ENCODE measurements at regions not wholly inside any gene's neighbourhood (a gene's known extent, or its start where the extent isn't known, plus 50 kb on each side); places are given as distances from the start of the nearest gene placed in this dataset.

DNA sequence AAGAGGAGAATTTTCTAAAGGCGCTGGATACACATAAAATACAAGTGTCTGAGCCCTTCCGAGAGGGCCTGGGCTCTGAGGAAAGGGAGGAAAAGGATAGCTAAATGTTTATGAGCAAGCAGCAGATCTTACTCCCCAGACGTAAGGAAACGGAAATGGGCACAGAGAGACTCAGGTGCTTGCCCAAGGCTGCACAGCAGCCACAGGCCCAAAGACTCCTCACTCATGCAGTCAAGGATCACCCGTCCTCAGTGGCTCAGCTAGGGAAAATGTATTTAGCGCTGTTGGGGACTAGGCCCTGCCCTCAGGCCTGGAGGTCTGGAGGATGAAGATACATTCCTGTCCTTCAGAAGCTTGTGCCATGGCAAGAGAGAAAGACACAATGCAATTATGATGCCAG, 107.2 kb upstream of the SYT13 start:
- intact Hi-C loops (cut with DNase I; ENCODE audit: low total_unique reads): no loop called here
- ATAC-seq: no peak
- Histone ChIP-seq H3K27ac (no peak overlapping the region), H3K4me3 (no peak overlapping the region), H3K9me3 (no peaks in the 10 kb centered on the region), H3K36me3 (no peaks in the 10 kb centered on the region), H3K4me1 (no peaks in the 10 kb centered on the region), H3K27me3 (peaks cover 0 to 2% (median 0%) of the 10 kb centered on the region in 3 donors)
- DNase-seq: no peak
- in situ Hi-C loops (cut with MboI; ENCODE audit: low sequenced_read_pairs in 4 of 4): no loop called here
- TF ChIP-seq, protein P1, sequence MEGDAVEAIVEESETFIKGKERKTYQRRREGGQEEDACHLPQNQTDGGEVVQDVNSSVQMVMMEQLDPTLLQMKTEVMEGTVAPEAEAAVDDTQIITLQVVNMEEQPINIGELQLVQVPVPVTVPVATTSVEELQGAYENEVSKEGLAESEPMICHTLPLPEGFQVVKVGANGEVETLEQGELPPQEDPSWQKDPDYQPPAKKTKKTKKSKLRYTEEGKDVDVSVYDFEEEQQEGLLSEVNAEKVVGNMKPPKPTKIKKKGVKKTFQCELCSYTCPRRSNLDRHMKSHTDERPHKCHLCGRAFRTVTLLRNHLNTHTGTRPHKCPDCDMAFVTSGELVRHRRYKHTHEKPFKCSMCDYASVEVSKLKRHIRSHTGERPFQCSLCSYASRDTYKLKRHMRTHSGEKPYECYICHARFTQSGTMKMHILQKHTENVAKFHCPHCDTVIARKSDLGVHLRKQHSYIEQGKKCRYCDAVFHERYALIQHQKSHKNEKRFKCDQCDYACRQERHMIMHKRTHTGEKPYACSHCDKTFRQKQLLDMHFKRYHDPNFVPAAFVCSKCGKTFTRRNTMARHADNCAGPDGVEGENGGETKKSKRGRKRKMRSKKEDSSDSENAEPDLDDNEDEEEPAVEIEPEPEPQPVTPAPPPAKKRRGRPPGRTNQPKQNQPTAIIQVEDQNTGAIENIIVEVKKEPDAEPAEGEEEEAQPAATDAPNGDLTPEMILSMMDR (IDR thresholded peaks at IDR 0.05 in 4 of 5, conservative IDR thresholded peaks at IDR 0.05 in 1 of 5): no peak
- no peak for TF ChIP-seq POLR2A (IDR thresholded peaks at IDR 0.05)

DNA sequence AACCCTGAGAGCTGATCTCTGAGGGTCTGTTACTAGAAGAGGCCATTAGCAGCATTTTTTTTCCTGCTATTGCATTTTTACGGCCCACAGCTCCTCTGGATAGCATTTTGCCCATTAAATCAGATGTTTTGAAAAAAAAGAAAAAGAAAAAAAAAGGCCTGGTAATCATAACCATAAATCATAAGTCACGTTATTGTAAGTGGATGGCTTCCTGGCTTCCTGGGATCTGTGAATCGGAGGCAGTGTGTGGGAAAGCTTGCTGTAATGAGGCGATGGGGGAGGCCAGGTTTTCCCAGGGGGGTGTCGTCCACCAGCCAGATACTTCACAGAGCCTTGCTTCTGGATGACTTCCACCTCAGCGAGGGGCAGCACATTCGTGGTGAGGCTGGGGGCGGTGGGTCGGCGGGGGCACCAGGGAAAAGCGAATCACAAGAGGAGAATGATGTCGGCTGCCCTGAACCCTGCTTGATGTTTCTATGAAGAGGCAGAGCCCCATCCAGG, 106.5 kb upstream of the SYT13 start:
- Histone ChIP-seq H3K4me1 (no peaks in the 10 kb centered on the region), H3K9me3 (no peaks in the 10 kb centered on the region), H3K27ac (no peak overlapping the region), H3K36me3 (no peaks in the 10 kb centered on the region), H3K27me3 (peaks cover 0 to 3% (median 0%) of the 10 kb centered on the region in 3 donors), H3K4me3 (no peak overlapping the region)
- ATAC-seq: no peak
- TF ChIP-seq POLR2A (IDR thresholded peaks at IDR 0.05): no peak
- TF ChIP-seq, protein P1 (IDR thresholded peaks at IDR 0.05 in 4 of 5, conservative IDR thresholded peaks at IDR 0.05 in 1 of 5): no peak
- in situ Hi-C loops (cut with MboI; ENCODE audit: low sequenced_read_pairs in 4 of 4): no loop called here
- intact Hi-C loops (cut with DNase I; ENCODE audit: low total_unique reads): no loop called here
- no peak for DNase-seq

DNA sequence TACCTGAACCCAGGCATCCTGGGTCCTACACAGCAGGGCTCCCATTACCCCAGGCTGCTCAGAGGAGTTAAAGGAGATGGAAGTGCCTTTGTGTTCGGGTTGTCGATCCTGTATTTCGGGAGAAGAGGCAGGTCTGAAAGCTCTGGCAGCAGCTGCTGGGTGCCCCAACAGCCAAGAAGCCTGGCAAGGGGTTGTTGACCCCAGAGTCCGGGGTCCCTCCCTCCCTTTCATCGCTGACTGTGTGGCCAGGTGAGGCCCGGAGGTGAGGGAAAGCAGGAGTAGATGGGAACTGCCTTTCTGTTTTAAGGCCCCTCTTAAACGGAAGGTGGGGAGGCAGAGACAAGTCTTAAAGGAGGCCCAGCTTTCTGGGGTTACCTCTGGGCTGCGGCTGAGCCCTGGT, 106.0 kb upstream of the SYT13 start:
- Histone ChIP-seq H3K9me3 (no peaks in the 10 kb centered on the region), H3K27ac (no peak overlapping the region), H3K36me3 (no peaks in the 10 kb centered on the region), H3K4me3 (no peak overlapping the region), H3K27me3 (peaks cover 0 to 5% (median 0%) of the 10 kb centered on the region in 3 donors), H3K4me1 (no peaks in the 10 kb centered on the region)
- TF ChIP-seq POLR2A (IDR thresholded peaks at IDR 0.05): no peak
- TF ChIP-seq, protein P1 (IDR thresholded peaks at IDR 0.05 in 4 of 5, conservative IDR thresholded peaks at IDR 0.05 in 1 of 5): no peak
- ATAC-seq (no peak), DNase-seq (no peak)
- in situ Hi-C loops (cut with MboI; ENCODE audit: low sequenced_read_pairs in 4 of 4): no loop called here
- intact Hi-C loops (cut with DNase I; ENCODE audit: low total_unique reads): no loop called here

DNA sequence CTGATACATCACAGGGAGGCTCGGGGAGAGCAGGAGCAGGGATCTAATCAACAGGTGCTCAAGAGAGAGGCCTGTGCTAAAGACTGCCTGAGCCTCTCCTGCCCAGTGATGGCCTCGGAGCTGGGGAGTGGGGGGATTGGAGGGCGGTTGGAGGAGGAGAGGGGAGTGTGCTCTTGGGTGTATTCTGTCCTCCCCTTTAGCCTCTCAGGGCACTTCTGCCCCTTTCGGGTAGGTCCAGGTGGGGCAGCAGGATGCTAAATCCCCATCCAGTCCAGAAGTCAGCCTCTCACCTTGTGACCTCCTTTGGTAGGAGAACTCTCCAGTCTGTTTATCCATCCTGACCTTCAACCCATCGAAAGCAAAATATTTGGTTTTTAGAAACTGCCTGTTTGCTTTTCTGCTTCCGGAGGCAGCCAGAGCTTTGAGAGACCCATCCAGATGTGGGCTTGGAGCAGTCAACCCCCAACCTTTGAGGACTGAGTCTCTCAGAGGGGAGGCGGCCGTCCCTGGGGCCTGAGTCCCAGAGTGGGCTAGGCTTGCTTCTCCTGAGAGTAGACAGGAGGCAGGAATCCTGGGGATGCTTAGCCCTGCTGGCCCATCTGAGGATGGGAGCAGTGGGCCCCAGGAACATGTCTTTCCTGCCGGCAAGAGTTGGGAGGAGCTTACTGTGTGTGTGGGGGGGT, 105.2 kb upstream of the SYT13 start:
- H3K27me3 ChIP-seq: peaks cover 0 to 5% (median 4%) of the 10 kb centered on the region in 3 donors
- no peaks in the 10 kb centered on the region for H3K9me3 ChIP-seq
- intact Hi-C loops (cut with DNase I; ENCODE audit: low total_unique reads): no loop called here
- TF ChIP-seq, protein P1 (IDR thresholded peaks at IDR 0.05 in 4 of 5, conservative IDR thresholded peaks at IDR 0.05 in 1 of 5): no peak
- TF ChIP-seq POLR2A (IDR thresholded peaks at IDR 0.05): no peak
- H3K4me1 ChIP-seq: no peaks in the 10 kb centered on the region
- in situ Hi-C loops (cut with MboI; ENCODE audit: low sequenced_read_pairs in 4 of 4): no loop called here
- no peaks in the 10 kb centered on the region for H3K36me3 ChIP-seq
- DNase-seq (no peak), ATAC-seq (no peak)
- H3K27ac ChIP-seq: no peak overlapping the region
- H3K4me3 ChIP-seq: no peak overlapping the region
